ENCODE measurements at regions not wholly inside any gene's neighbourhood (a gene's known extent, or its start where the extent isn't known, plus 50 kb on each side); places are given as distances from the start of the nearest gene placed in this dataset.

- Histone ChIP-seq H3K27me3 (no peaks in the 10 kb centered on the region), H3K9me3 (no peaks in the 10 kb centered on the region), H3K27ac (no peak overlapping the region), H3K4me3 (no peak overlapping the region), H3K36me3 (no peaks in the 10 kb centered on the region), H3K4me1 (no peaks in the 10 kb centered on the region)
- DNase-seq (ENCODE audit: low spot score) = no peak
- no peak for TF ChIP-seq CTCF (IDR thresholded peaks at IDR 0.05)
Observed at GRCh38 chr22:48347311-48347710, 1480.4 kb downstream of the BRD1 start.

GRCh38 chr22:48346911-48347310 is 1480.8 kb downstream of the BRD1 start:
- H3K27ac ChIP-seq = no peak overlapping the region
- no peak for DNase-seq (ENCODE audit: low spot score)
- no peaks in the 10 kb centered on the region for H3K27me3 ChIP-seq
- no peaks in the 10 kb centered on the region for H3K36me3 ChIP-seq
- H3K9me3 ChIP-seq = no peaks in the 10 kb centered on the region
- H3K4me1 ChIP-seq = no peaks in the 10 kb centered on the region
- H3K4me3 ChIP-seq = no peak overlapping the region
- no peak for TF ChIP-seq CTCF (IDR thresholded peaks at IDR 0.05)

- DNase-seq (ENCODE audit: low spot score) = no peak
- TF ChIP-seq CTCF (IDR thresholded peaks at IDR 0.05) = no peak
- Histone ChIP-seq H3K4me1 (no peaks in the 10 kb centered on the region), H3K4me3 (no peak overlapping the region), H3K36me3 (no peaks in the 10 kb centered on the region), H3K27me3 (no peaks in the 10 kb centered on the region), H3K27ac (no peak overlapping the region), H3K9me3 (no peaks in the 10 kb centered on the region)
Observed at GRCh38 chr22:48346311-48346710, 1481.4 kb downstream of the BRD1 start.

- no peak overlapping the region for H3K27ac ChIP-seq
- DNase-seq (ENCODE audit: low spot score) = no peak
- TF ChIP-seq CTCF (IDR thresholded peaks at IDR 0.05) = no peak
Observed at GRCh38 chr22:48345631-48346030, 1482.0 kb downstream of the BRD1 start.

GRCh38 chr22:48343461-48343860 is 1484.2 kb downstream of the BRD1 start:
- Histone ChIP-seq H3K36me3 (no peaks in the 10 kb centered on the region), H3K4me1 (no peaks in the 10 kb centered on the region), H3K27ac (no peak overlapping the region), H3K9me3 (no peaks in the 10 kb centered on the region), H3K4me3 (no peak overlapping the region), H3K27me3 (no peaks in the 10 kb centered on the region)
- no peak for TF ChIP-seq CTCF (IDR thresholded peaks at IDR 0.05)
- no peak for DNase-seq (ENCODE audit: low spot score)

More at GRCh38 chr22:48345631-48346030, 1482.0 kb downstream of the BRD1 start:
- Histone ChIP-seq H3K4me1 (no peaks in the 10 kb centered on the region), H3K9me3 (no peaks in the 10 kb centered on the region), H3K27me3 (no peaks in the 10 kb centered on the region), H3K4me3 (no peak overlapping the region), H3K36me3 (no peaks in the 10 kb centered on the region)

- H3K4me3 ChIP-seq = no peak overlapping the region
- no peaks in the 10 kb centered on the region for H3K27me3 ChIP-seq
- no peaks in the 10 kb centered on the region for H3K9me3 ChIP-seq
- TF ChIP-seq CTCF (IDR thresholded peaks at IDR 0.05) = no peak
- H3K4me1 ChIP-seq = no peaks in the 10 kb centered on the region
- DNase-seq (ENCODE audit: low spot score) = no peak
- no peaks in the 10 kb centered on the region for H3K36me3 ChIP-seq
- no peak overlapping the region for H3K27ac ChIP-seq
Observed at GRCh38 chr22:48342732-48343131, 1484.9 kb downstream of the BRD1 start.

Data from right atrium auricular region (tissue), 2 donors.